Panc1 (cell line): ENCODE measurements at regions not wholly inside any gene's neighbourhood (a gene's known extent, or its start where the extent isn't known, plus 50 kb on each side); places are given as distances from the start of the nearest gene placed in this dataset.

Experiments used
- POLR2AphosphoS5 ChIP-seq: IDR thresholded peaks from 2 replicates; pipeline ENCODE4 v1.6.1; 2012; ENCODE audit warnings: mild to moderate bottlenecking, low read depth, low read length, moderate library complexity
- SIN3A ChIP-seq: IDR thresholded peaks from 2 replicates; pipeline ENCODE4 v1.6.1; 2012; ENCODE audit warnings: low read depth, mild to moderate bottlenecking, low read length, moderate library complexity, borderline replicate concordance; ENCODE audit not compliant: insufficient read depth
- TCF7L2 ChIP-seq: IDR thresholded peaks from 2 replicates; pipeline ENCODE4 v1.6.1; 2011; ENCODE audit warnings: mild to moderate bottlenecking, low read depth, low read length, inconsistent platforms
- TF ChIP-seq, protein P1 (sequence below): fragments of 450-650 bp; IDR thresholded peaks from 2 replicates; pipeline ENCODE4 v1.5.1; 2017; ENCODE audit warnings: mild to moderate bottlenecking
- TF ChIP-seq, protein P2 (sequence below), 2 experiments: IDR thresholded peaks; 2 replicates each; pipeline ENCODE4 v1.6.1; 2011 to 2012; ENCODE audit warnings: low read depth in 2 of 2, control low read depth in 1 of 2, low read length in 1 of 2, mild to moderate bottlenecking in 1 of 2, moderate library complexity in 1 of 2; ENCODE audit not compliant: insufficient read depth in 1 of 2

GRCh38 chr19:28887920-28888618 lies 324.9 kb downstream of the UQCRFS1 start:
- TF ChIP-seq, protein P1, sequence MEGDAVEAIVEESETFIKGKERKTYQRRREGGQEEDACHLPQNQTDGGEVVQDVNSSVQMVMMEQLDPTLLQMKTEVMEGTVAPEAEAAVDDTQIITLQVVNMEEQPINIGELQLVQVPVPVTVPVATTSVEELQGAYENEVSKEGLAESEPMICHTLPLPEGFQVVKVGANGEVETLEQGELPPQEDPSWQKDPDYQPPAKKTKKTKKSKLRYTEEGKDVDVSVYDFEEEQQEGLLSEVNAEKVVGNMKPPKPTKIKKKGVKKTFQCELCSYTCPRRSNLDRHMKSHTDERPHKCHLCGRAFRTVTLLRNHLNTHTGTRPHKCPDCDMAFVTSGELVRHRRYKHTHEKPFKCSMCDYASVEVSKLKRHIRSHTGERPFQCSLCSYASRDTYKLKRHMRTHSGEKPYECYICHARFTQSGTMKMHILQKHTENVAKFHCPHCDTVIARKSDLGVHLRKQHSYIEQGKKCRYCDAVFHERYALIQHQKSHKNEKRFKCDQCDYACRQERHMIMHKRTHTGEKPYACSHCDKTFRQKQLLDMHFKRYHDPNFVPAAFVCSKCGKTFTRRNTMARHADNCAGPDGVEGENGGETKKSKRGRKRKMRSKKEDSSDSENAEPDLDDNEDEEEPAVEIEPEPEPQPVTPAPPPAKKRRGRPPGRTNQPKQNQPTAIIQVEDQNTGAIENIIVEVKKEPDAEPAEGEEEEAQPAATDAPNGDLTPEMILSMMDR = no peak
- TF ChIP-seq, protein P2, sequence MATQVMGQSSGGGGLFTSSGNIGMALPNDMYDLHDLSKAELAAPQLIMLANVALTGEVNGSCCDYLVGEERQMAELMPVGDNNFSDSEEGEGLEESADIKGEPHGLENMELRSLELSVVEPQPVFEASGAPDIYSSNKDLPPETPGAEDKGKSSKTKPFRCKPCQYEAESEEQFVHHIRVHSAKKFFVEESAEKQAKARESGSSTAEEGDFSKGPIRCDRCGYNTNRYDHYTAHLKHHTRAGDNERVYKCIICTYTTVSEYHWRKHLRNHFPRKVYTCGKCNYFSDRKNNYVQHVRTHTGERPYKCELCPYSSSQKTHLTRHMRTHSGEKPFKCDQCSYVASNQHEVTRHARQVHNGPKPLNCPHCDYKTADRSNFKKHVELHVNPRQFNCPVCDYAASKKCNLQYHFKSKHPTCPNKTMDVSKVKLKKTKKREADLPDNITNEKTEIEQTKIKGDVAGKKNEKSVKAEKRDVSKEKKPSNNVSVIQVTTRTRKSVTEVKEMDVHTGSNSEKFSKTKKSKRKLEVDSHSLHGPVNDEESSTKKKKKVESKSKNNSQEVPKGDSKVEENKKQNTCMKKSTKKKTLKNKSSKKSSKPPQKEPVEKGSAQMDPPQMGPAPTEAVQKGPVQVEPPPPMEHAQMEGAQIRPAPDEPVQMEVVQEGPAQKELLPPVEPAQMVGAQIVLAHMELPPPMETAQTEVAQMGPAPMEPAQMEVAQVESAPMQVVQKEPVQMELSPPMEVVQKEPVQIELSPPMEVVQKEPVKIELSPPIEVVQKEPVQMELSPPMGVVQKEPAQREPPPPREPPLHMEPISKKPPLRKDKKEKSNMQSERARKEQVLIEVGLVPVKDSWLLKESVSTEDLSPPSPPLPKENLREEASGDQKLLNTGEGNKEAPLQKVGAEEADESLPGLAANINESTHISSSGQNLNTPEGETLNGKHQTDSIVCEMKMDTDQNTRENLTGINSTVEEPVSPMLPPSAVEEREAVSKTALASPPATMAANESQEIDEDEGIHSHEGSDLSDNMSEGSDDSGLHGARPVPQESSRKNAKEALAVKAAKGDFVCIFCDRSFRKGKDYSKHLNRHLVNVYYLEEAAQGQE (IDR thresholded peaks at IDR 0.05; ENCODE audit: insufficient read depth in 1 of 2, low read depth in 2 of 2, low read length in 1 of 2) = 0 out of 4 replicates have a peak, but pooled peaks of 1 of the 2 experiments have one; percentile 21
- TF ChIP-seq TCF7L2 = no peak
- TF ChIP-seq POLR2AphosphoS5 = no peak
- TF ChIP-seq SIN3A = no peak
